HUES6 (cell line): ENCODE measurements at regions not wholly inside any gene's neighbourhood (a gene's known extent, or its start where the extent isn't known, plus 50 kb on each side); places are given as distances from the start of the nearest gene placed in this dataset.

ENCODE experiments used
- H3K27ac ChIP-seq: 2 replicates; pipeline ENCODE4 v1.7.0; 2013; ENCODE audit warnings: low read depth, mild to moderate bottlenecking, low read length, inconsistent platforms
- H3K27me3 ChIP-seq: 2 replicates; pipeline ENCODE4 v1.6.1; 2013; ENCODE audit warnings: low read length; ENCODE audit not compliant: control insufficient read depth, insufficient read depth
- H3K36me3 ChIP-seq: 2 replicates; pipeline ENCODE4 v1.6.1; 2013; ENCODE audit warnings: low read length; ENCODE audit not compliant: control insufficient read depth, insufficient read depth
- H3K4me1 ChIP-seq: 2 replicates; pipeline ENCODE4 v1.6.1; 2013; ENCODE audit warnings: low read length; ENCODE audit not compliant: control insufficient read depth, insufficient read depth
- H3K4me3 ChIP-seq: 2 replicates; pipeline ENCODE4 v1.5.1; 2013; ENCODE audit warnings: low read depth, low read length
- H3K9ac ChIP-seq: one replicate; pipeline ENCODE4 v1.6.1; 2013; ENCODE audit warnings: mild to moderate bottlenecking, low read length
- H3K9me3 ChIP-seq: 2 replicates; pipeline ENCODE4 v1.6.1; 2013; ENCODE audit warnings: low read depth, low read length; ENCODE audit not compliant: control insufficient read depth, insufficient read depth

DNA sequence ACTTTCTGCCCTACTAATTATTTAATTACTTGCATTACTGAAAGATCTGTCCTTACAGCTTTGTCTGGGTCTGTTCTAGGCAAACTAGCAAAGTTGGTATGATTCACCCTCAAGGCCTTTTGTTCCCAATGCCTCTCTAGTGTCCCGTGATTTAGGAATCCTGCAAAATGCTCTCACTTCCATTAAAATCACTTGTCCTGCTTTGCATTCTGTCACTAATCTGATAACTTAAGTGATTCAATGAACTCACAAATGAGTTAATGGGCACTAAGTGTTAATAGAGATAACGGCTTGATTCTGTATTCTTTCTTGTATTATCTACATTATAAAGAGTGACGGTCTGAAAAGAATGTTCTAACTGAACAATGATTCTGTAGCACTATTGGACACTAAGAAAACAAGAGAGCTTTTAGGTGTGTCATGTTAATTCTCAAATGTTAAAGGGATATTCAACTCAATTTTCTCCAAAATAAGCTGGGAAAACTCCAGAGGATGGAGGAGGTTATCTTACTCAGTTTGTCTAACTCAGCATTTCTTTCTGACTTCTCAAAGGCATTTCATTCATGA lies 697.3 kb downstream of the CETN3 start:
- Histone ChIP-seq H3K9me3 (no peaks in the 10 kb centered on the region), H3K27ac (no peak overlapping the region), H3K4me1 (peaks cover 4% of the 10 kb centered on the region; the same call in 1 of the 2 replicates), H3K4me3 (no peak overlapping the region), H3K36me3 (no peaks in the 10 kb centered on the region), H3K9ac (no peak overlapping the region), H3K27me3 (no peaks in the 10 kb centered on the region)

DNA sequence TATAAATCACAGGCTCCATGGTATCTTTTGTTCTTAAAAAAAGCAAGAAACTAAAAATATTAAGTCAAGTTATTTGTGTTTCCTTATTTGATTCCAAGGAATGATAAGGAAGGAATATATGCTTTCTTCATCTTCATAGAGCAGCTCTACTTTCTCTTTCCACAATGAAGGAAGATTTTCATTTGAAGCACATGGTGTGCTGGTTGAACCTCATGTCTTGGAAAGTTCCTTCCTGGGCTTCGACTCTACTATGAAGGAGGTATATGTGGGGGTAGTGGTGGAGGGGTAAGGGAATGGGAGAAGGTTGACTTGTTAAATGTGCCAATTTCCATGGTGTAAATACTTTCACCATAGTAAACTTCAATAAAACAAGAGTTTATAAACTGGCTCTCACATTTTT lies 698.0 kb downstream of the CETN3 start:
- H3K9ac ChIP-seq, result no peak overlapping the region
- H3K27ac ChIP-seq, result no peak overlapping the region
- H3K27me3 ChIP-seq, result no peaks in the 10 kb centered on the region
- no peaks in the 10 kb centered on the region for H3K36me3 ChIP-seq
- H3K9me3 ChIP-seq, result no peaks in the 10 kb centered on the region
- no peak overlapping the region for H3K4me3 ChIP-seq
- peaks cover 7% of the 10 kb centered on the region for H3K4me1 ChIP-seq

DNA sequence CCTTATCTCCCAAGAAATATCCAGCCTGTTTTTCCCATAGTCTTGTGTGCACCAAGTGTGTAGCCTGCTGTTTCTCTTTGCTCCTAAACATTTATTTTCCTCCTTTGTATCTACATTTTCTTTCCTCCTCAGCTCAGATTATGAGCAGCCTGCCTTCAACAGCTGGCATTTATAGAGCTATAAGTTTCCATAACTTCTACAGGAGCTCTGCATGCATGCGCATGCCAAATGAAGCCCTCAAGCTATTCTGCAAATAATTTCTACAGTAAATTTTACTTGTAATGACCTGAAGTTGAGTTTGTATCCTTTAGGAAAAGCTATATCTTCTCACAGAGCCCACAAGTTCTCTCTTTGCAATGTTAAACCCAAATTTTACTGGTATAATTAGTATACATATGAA lies 699.5 kb downstream of the CETN3 start:
- Histone ChIP-seq H3K27ac (no peak overlapping the region), H3K27me3 (no peaks in the 10 kb centered on the region), H3K36me3 (no peaks in the 10 kb centered on the region), H3K9ac (no peak overlapping the region), H3K9me3 (no peaks in the 10 kb centered on the region), H3K4me1 (peaks cover 22% of the 10 kb centered on the region), H3K4me3 (no peak overlapping the region)

DNA sequence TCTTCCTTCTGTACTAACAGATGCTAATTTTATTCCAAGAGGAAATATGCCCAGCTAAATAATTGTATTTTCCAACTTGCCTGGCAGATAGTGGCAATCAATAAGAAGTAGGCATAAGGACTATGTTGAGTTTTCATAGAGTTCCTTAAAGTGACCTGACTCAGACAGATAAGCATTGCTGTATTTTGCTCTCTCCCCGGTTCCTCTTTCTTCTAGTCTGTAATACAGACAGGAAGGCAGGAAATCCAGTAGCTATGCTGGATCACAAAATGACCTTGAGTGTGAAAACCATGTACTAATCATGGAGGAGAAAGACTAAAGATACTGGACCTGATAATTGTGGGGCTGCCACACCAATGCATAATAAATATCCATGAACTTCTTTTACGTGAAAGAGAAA lies 701.7 kb downstream of the CETN3 start:
- no peaks in the 10 kb centered on the region for H3K9me3 ChIP-seq
- H3K9ac ChIP-seq, result no peak overlapping the region
- H3K27ac ChIP-seq, result no peak overlapping the region
- H3K4me3 ChIP-seq, result no peak overlapping the region
- H3K36me3 ChIP-seq, result no peaks in the 10 kb centered on the region
- peaks cover 41% of the 10 kb centered on the region for H3K4me1 ChIP-seq
- H3K27me3 ChIP-seq, result no peaks in the 10 kb centered on the region

DNA sequence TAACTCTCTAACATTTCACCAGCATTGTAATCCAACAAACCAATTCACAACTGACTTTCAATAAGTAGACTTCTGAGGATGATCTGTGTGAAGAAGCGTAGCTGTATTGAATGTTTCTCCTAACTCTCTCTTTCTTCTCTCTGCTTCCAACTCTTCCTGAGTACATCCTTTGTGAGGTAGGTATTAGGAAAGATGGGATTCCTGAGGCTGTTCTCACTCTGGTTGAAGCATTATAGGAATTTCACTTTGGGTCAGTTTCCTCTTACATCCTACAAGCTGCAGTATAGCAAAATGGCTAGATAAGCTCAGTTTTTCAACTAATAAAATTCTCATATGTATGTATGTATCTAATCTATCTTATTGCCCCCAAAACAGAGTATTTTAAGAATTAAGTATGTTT lies 702.8 kb downstream of the CETN3 start:
- H3K9ac ChIP-seq, result no peak overlapping the region

DNA sequence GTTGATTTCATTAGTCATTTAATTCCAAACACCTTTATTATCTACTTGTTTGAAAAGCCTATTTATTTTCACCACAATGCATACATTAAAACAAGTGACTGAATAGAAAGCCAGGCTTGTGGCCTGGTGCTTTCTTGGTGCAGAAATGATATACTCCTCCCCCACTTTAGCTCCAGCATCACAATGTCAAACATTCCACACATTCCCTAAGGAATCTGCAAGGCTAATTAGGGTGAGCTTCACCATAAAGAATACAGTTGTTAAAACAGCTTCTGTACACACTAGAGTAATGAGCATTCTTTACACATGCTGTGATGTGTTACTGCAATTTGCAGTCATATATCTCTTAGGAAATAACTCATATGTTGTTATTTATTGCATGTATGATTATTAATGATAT lies 705.7 kb downstream of the CETN3 start:
- Histone ChIP-seq H3K4me3 (peak overlapping the region; percentile 32; the same call in 1 of the 2 replicates), H3K9me3 (no peaks in the 10 kb centered on the region), H3K27ac (peak overlapping the region; percentile 82), H3K27me3 (no peaks in the 10 kb centered on the region), H3K36me3 (no peaks in the 10 kb centered on the region), H3K9ac (peak overlapping the region; percentile 50), H3K4me1 (peaks cover 38% of the 10 kb centered on the region)

More for the DNA sequence above, 702.8 kb downstream of the CETN3 start:
- Histone ChIP-seq H3K9me3 (no peaks in the 10 kb centered on the region), H3K4me3 (no peak overlapping the region), H3K27me3 (no peaks in the 10 kb centered on the region), H3K27ac (no peak overlapping the region), H3K36me3 (no peaks in the 10 kb centered on the region), H3K4me1 (peaks cover 38% of the 10 kb centered on the region)

DNA sequence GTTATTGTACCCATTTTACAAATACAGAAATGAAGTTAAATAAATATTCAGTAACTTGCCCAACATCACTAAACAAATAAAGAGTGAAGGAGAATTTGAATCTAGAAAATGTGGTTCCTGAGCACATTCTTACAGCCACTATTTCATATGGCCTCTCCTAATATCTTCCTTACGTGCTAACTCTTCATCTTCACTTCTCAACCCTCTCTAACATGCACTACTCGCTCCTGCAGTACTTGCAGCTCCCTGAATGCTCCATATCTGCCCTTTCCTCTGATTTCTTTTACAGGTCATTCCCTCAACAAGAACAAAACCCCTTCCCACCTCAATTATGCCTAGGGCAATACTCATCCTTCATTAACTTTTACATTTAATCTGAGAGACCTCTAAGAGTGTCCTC lies 711.5 kb downstream of the CETN3 start:
- no peak overlapping the region for H3K4me3 ChIP-seq
- peaks cover 7% of the 10 kb centered on the region for H3K4me1 ChIP-seq
- H3K27ac ChIP-seq, result no peak overlapping the region
- H3K9ac ChIP-seq, result no peak overlapping the region
- H3K36me3 ChIP-seq, result no peaks in the 10 kb centered on the region
- no peaks in the 10 kb centered on the region for H3K9me3 ChIP-seq
- H3K27me3 ChIP-seq, result no peaks in the 10 kb centered on the region

DNA sequence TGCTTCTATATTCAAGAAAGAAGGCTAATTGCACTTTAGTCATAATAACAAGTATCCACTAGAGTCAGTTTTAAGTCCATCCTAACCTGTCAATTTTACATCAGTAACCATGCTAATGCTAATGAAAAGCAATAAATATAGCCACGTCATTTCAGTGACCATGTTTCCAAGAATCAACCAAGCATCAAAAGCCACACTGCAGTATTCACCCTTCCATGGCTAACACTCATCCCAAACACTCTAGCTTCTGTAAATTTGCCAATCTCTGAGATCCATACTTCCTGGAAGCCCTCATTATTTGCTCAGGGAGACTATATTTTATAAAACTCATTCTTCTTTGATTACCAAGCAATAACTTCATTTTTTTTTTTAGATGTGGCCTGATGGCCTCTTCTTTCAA lies 712.0 kb downstream of the CETN3 start:
- Histone ChIP-seq H3K9me3 (no peaks in the 10 kb centered on the region), H3K27ac (no peak overlapping the region), H3K27me3 (no peaks in the 10 kb centered on the region), H3K9ac (no peak overlapping the region), H3K4me1 (peaks cover 4% of the 10 kb centered on the region; the same call in 1 of the 2 replicates), H3K36me3 (no peaks in the 10 kb centered on the region), H3K4me3 (no peak overlapping the region)

DNA sequence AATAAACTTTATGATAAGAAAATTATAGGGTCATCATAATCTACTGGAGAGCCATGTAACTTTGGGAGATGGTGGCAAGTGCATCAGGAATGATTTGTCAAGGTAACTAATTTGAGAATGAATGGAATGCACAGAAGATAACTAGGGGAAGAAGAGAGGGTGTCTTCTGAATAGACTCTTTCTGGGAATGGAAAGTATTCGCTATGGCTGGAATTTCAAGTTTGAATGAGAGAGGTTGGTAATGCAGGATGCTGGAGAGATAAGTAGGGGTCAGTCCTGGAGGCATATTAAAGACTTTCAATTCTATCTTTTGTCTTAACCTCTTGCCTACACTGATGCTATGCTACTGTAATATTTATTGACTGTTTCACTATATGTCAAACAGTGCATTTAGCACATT lies 714.2 kb downstream of the CETN3 start:
- Histone ChIP-seq H3K4me3 (no peak overlapping the region), H3K27me3 (no peaks in the 10 kb centered on the region), H3K4me1 (peaks cover 4% of the 10 kb centered on the region; the same call in 1 of the 2 replicates), H3K9ac (no peak overlapping the region), H3K9me3 (no peaks in the 10 kb centered on the region), H3K27ac (no peak overlapping the region), H3K36me3 (no peaks in the 10 kb centered on the region)

DNA sequence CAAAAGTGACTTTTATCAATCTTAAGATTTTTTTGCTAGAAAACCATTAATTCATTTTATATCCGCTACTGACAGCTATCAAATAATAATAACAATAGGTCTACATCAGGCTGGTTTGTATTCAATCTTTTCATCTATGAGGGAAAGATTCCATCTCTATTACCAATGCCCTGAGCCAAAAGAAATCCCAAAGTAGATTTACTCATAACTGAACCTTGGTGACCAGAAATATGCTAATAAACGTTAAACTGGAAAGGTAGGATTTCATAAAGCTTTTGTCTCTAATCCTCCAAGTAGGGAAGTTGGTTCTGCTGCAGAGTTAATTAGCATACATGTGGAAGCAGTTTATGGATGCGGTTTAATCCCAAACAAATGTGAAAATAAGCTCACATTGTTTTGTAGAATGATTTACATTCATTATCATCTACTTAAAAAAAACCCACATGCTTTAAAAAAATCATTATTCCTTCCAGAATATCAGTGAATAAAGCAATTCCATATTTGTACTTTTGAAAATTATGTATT lies 715.5 kb downstream of the CETN3 start:
- H3K9ac ChIP-seq, result no peak overlapping the region
- H3K36me3 ChIP-seq, result no peaks in the 10 kb centered on the region
- H3K27me3 ChIP-seq, result no peaks in the 10 kb centered on the region
- peaks cover 4% of the 10 kb centered on the region; the same call in 1 of the 2 replicates for H3K4me1 ChIP-seq
- H3K27ac ChIP-seq, result no peak overlapping the region
- no peaks in the 10 kb centered on the region for H3K9me3 ChIP-seq
- H3K4me3 ChIP-seq, result no peak overlapping the region

DNA sequence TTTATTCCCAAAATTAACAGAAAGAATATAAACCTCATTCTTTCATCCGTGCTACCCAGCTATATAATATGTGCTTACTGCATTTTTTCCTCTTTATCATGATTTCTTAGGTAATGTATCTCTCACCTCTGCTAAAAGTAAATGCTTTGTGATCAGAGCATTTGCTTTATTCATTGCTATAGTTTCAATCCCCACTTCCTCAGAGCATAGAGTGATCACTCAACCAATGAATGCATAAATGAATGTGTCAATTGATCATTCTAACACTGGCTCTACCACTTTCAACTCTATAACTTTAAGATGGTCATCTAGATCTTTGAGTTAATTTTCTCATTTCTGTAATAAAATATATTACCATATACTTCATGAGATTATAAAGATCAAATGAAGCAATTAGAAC lies 719.2 kb downstream of the CETN3 start:
- H3K9me3 ChIP-seq, result no peaks in the 10 kb centered on the region
- no peaks in the 10 kb centered on the region for H3K36me3 ChIP-seq
- H3K27ac ChIP-seq, result no peak overlapping the region
- no peaks in the 10 kb centered on the region for H3K4me1 ChIP-seq
- no peaks in the 10 kb centered on the region for H3K27me3 ChIP-seq
- H3K9ac ChIP-seq, result no peak overlapping the region
- no peak overlapping the region for H3K4me3 ChIP-seq
